ENCODE measurements at regions not wholly inside any gene's neighbourhood (a gene's known extent, or its start where the extent isn't known, plus 50 kb on each side); places are given as distances from the start of the nearest gene placed in this dataset.

DNA sequence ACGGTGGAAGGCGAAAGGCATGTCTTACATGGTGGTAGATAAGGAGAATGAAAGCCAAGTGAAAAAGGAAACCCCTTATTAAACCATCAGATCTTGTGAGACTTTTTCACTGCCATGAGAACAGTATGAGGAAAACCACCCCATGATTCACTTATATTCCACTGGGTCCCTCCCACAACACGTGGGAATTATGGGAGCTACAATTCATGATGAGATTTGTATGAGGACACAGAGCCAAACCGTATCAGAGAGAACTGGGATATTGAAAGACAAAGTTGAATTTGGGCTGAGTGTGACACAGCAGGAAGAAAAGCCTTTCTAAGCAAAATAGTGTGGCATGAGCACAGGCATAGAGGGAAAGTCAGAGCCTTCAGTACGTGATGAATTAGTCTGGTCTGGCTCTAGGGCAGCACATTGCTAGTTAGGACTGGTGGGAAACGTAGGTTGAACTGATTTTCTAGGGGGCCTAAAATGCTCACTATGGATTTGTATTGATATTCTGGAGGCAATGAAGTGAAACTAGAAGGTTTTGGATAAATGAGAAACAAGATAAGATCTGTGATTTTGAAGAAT is 84.8 kb upstream of the RND3 start:
- no peak for DNase-seq (ENCODE audit: extremely low spot score)
- 92% methylated on average over 6 of the region's 6 CpGs for WGBS
- Histone ChIP-seq H3K36me3 (no peaks in the 10 kb centered on the region), H3K9me3 (no peaks in the 10 kb centered on the region), H3K27me3 (no peaks in the 10 kb centered on the region), H3K27ac (replicated peaks in 1 of 4) (no peak overlapping the region), H3K4me3 (no peak overlapping the region), H3K4me1 (peaks cover 0 to 10% (median 0%) of the 10 kb centered on the region in 4 donors)
- TF ChIP-seq EP300 (IDR thresholded peaks at IDR 0.05) (no peak), POLR2A (IDR thresholded peaks at IDR 0.05; ENCODE audit: low read depth) (no peak), CTCF (IDR thresholded peaks at IDR 0.05) (no peak), POLR2AphosphoS5 (IDR thresholded peaks at IDR 0.05) (no peak)
- intact Hi-C loops (cut with DNase I): no loop called here

- Histone ChIP-seq H3K4me1 (peaks cover 0 to 10% (median 0%) of the 10 kb centered on the region in 4 donors), H3K36me3 (no peaks in the 10 kb centered on the region), H3K4me3 (no peak overlapping the region), H3K9me3 (no peaks in the 10 kb centered on the region), H3K27me3 (no peaks in the 10 kb centered on the region), H3K27ac (replicated peaks in 1 of 4) (no peak overlapping the region)
- intact Hi-C loops (cut with DNase I): no loop called here
- WGBS: 72% methylated on average over 1 of the region's 1 CpG
- no peak for DNase-seq (ENCODE audit: extremely low spot score)
- TF ChIP-seq POLR2A (IDR thresholded peaks at IDR 0.05; ENCODE audit: low read depth) (no peak), EP300 (IDR thresholded peaks at IDR 0.05) (no peak), CTCF (IDR thresholded peaks at IDR 0.05) (no peak), POLR2AphosphoS5 (IDR thresholded peaks at IDR 0.05) (no peak)
Observed at GRCh38 chr2:150571121-150571520, 83.7 kb upstream of the RND3 start.

DNA sequence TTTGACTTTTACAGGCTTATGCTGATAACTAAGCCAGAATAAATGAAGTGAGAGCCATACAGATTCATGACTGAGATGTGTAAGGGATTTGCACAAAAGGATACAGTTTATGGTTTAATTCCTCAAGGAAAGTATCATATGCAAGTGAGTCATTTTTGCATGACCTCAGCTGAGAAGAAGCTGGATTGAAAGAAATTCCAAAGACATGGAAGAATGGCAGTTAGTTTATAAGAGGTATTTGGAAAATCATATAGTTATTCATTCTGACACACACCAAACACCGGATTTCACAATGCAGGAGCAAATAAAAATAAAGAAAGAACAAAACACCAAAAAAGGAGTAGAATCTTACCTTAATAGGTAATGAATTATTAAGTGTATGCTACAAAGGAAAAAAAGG is 83.2 kb upstream of the RND3 start:
- WGBS: 58% methylated on average over 1 of the region's 1 CpG

DNA sequence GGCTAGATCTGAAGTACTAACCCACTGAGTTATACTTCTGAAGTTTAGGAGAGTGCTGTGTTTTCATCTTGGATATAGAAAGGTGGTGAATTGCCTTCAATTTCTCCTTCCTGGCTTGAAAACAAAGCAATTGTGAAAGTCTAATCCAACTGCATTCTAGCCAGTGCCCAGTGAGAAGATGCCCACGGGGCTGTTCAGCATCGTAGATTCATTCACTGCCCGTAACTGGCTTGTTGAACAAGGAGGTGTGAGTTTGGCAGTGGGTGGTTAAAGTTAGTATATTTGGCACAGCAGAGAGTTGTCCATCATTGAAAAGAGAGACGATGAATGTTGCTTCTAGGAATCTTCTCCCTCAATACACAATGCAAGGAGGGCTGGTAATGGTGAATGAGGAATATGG is 82.3 kb upstream of the RND3 start:
- intact Hi-C loops (cut with DNase I): no loop called here
- WGBS: 93% methylated on average over 4 of the region's 4 CpGs
- Histone ChIP-seq H3K9me3 (no peaks in the 10 kb centered on the region), H3K4me3 (no peak overlapping the region), H3K27ac (replicated peaks in 1 of 4) (no peak overlapping the region), H3K4me1 (peaks cover 0 to 10% (median 0%) of the 10 kb centered on the region in 4 donors), H3K36me3 (no peaks in the 10 kb centered on the region), H3K27me3 (no peaks in the 10 kb centered on the region)
- no peak for TF ChIP-seq POLR2AphosphoS5 (IDR thresholded peaks at IDR 0.05)
- no peak for DNase-seq (ENCODE audit: extremely low spot score)

More for the DNA sequence above, 83.2 kb upstream of the RND3 start:
- Histone ChIP-seq H3K36me3 (no peaks in the 10 kb centered on the region), H3K27me3 (no peaks in the 10 kb centered on the region), H3K9me3 (no peaks in the 10 kb centered on the region), H3K27ac (replicated peaks in 1 of 4) (no peak overlapping the region), H3K4me1 (peaks cover 0 to 10% (median 0%) of the 10 kb centered on the region in 4 donors), H3K4me3 (no peak overlapping the region)
- TF ChIP-seq POLR2A (IDR thresholded peaks at IDR 0.05; ENCODE audit: low read depth): no peak
- no peak for TF ChIP-seq POLR2AphosphoS5 (IDR thresholded peaks at IDR 0.05)
- no peak for TF ChIP-seq CTCF (IDR thresholded peaks at IDR 0.05)
- TF ChIP-seq EP300 (IDR thresholded peaks at IDR 0.05): no peak
- intact Hi-C loops (cut with DNase I): no loop called here
- DNase-seq (ENCODE audit: extremely low spot score): no peak

DNA sequence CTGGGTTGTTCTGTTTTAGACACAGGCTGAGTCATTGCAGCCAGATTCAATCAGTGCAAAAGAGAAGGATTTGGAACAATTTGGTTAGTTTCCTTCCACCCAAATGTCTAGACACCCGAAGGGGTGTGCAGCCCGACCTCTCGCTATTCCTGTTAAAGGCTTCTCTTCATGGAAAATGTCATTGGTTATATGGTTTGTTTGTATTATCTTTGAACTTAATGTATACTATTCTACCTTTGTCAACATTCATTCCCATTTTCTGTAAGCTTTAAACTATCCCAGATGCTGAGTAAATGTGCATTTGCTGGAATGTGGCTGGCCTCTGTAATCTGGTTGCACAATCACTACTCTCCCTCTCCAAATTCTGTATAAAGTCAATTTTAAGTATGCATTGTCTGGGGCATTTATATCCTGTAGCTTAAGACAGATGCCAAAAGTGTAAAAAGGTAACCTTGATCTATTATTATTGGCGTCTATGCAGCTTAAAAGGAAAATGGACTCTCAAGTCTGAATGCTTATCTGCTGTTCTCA is 80.4 kb upstream of the RND3 start:
- Histone ChIP-seq H3K4me3 (no peak overlapping the region), H3K27me3 (no peaks in the 10 kb centered on the region), H3K36me3 (no peaks in the 10 kb centered on the region), H3K27ac (replicated peaks in 1 of 4) (no peak overlapping the region), H3K4me1 (peaks cover 0 to 10% (median 0%) of the 10 kb centered on the region in 4 donors), H3K9me3 (no peaks in the 10 kb centered on the region)
- DNase-seq (ENCODE audit: extremely low spot score): no peak
- intact Hi-C loops (cut with DNase I): no loop called here
- WGBS: 86% methylated on average over 4 of the region's 4 CpGs
- no peak for TF ChIP-seq CTCF (IDR thresholded peaks at IDR 0.05)
- TF ChIP-seq POLR2AphosphoS5 (IDR thresholded peaks at IDR 0.05): no peak
- TF ChIP-seq POLR2A (IDR thresholded peaks at IDR 0.05; ENCODE audit: low read depth): no peak
- no peak for TF ChIP-seq EP300 (IDR thresholded peaks at IDR 0.05)

Measured in esophagus muscularis mucosa (tissue), 4 donors.